Loucy (cell line): ENCODE measurements at regions not wholly inside any gene's neighbourhood (a gene's known extent, or its start where the extent isn't known, plus 50 kb on each side); places are given as distances from the start of the nearest gene placed in this dataset.

Experiments used
- EZH2phosphoT487 ChIP-seq: fragments of 200-600 bp; IDR thresholded peaks from 2 replicates; pipeline ENCODE4 v1.6.1; 2018; ENCODE audit warnings: antibody characterized with exemption, mild to moderate bottlenecking, moderate library complexity, borderline replicate concordance
- TF ChIP-seq, protein P1 (sequence below): fragments of 200-600 bp; sonication (generic); conservative IDR thresholded peaks from 2 replicates; pipeline ENCODE4 v1.5.1; 2014; ENCODE audit warnings: mild to moderate bottlenecking, antibody characterized with exemption, low read length

DNA sequence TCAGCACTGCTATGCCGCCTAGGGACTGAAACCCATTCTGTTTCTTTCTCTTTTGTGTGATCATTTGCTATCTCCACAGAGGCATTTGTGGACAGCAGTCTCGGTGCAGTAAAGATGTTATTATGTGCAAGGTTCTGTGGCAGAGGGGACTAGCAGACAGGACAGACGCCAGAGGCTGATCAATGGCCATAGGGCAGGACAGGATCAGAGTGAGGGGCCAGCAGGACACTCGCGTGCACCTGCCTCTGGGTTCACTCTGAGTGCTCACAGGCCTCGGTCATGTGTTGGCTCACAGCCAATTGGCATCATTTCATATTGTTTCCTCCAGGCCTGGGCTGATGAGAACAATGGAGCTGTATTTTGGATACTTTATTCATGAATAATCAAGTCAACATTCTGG lies 212.6 kb downstream of the TGFB2 start:
- TF ChIP-seq, protein P1, sequence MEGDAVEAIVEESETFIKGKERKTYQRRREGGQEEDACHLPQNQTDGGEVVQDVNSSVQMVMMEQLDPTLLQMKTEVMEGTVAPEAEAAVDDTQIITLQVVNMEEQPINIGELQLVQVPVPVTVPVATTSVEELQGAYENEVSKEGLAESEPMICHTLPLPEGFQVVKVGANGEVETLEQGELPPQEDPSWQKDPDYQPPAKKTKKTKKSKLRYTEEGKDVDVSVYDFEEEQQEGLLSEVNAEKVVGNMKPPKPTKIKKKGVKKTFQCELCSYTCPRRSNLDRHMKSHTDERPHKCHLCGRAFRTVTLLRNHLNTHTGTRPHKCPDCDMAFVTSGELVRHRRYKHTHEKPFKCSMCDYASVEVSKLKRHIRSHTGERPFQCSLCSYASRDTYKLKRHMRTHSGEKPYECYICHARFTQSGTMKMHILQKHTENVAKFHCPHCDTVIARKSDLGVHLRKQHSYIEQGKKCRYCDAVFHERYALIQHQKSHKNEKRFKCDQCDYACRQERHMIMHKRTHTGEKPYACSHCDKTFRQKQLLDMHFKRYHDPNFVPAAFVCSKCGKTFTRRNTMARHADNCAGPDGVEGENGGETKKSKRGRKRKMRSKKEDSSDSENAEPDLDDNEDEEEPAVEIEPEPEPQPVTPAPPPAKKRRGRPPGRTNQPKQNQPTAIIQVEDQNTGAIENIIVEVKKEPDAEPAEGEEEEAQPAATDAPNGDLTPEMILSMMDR = no peak
- TF ChIP-seq EZH2phosphoT487 = no peak
